K562 (cell line): ENCODE measurements at regions not wholly inside any gene's neighbourhood (a gene's known extent, or its start where the extent isn't known, plus 50 kb on each side); places are given as distances from the start of the nearest gene placed in this dataset.

ENCODE experiments used
- ELK1 ChIP-seq: sonication (generic); formaldehyde crosslinking; IDR thresholded peaks from 2 replicates; pipeline ENCODE4 v1.8.1; 2022; ENCODE audit warnings: missing genetic modification reagents
- EP300 ChIP-seq: IDR thresholded peaks from 2 replicates; pipeline ENCODE4 v1.6.1; 2012; ENCODE audit warnings: low read length, improper control_type of control experiment
- NRF1 ChIP-seq, 2 experiments: fragments of 450-650 bp; IDR thresholded peaks in 1 of 2; conservative IDR thresholded peaks in 1 of 2; 2 replicates each; pipeline ENCODE4 v1.6.1; 2014; ENCODE audit warnings: mild to moderate bottlenecking in 2 of 2
- SREBF2 ChIP-seq: sonication (generic); formaldehyde crosslinking; IDR thresholded peaks from 2 replicates; pipeline ENCODE4 v1.4.0; 2020; ENCODE audit warnings: mild to moderate bottlenecking, missing genetic modification reagents
- ZC3H11A ChIP-seq: IDR thresholded peaks from 2 replicates; pipeline ENCODE4 v1.6.1; 2012; ENCODE audit warnings: low read depth, low read length, improper control_type of control experiment
- TF ChIP-seq, protein P1 (sequence below), 3 experiments: IDR thresholded peaks in 2 of 3; conservative IDR thresholded peaks in 1 of 3; 2 replicates each; pipeline ENCODE4 v1.5.1; 2011 to 2012; ENCODE audit warnings: low read length in 3 of 3, mild to moderate bottlenecking in 3 of 3, control low read depth in 2 of 3, improper control_type of control experiment in 1 of 3, inconsistent platforms in 1 of 3, low read depth in 1 of 3, mixed read lengths in 1 of 3, moderate library complexity in 1 of 3; ENCODE audit not compliant: insufficient read depth in 2 of 3

GRCh38 chr9:119902611-119903010 lies 533.4 kb upstream of the BRINP1 start:
- TF ChIP-seq ZC3H11A: no peak
- no peak for TF ChIP-seq ELK1 (CRISPR knock-in tag)
- TF ChIP-seq, protein P1, sequence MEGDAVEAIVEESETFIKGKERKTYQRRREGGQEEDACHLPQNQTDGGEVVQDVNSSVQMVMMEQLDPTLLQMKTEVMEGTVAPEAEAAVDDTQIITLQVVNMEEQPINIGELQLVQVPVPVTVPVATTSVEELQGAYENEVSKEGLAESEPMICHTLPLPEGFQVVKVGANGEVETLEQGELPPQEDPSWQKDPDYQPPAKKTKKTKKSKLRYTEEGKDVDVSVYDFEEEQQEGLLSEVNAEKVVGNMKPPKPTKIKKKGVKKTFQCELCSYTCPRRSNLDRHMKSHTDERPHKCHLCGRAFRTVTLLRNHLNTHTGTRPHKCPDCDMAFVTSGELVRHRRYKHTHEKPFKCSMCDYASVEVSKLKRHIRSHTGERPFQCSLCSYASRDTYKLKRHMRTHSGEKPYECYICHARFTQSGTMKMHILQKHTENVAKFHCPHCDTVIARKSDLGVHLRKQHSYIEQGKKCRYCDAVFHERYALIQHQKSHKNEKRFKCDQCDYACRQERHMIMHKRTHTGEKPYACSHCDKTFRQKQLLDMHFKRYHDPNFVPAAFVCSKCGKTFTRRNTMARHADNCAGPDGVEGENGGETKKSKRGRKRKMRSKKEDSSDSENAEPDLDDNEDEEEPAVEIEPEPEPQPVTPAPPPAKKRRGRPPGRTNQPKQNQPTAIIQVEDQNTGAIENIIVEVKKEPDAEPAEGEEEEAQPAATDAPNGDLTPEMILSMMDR (IDR thresholded peaks at IDR 0.05 in 2 of 3, conservative IDR thresholded peaks at IDR 0.05 in 1 of 3; ENCODE audit: insufficient read depth in 2 of 3, low read depth in 1 of 3, low read length in 3 of 3): no peak
- TF ChIP-seq EP300: no peak
- no peak for TF ChIP-seq SREBF2 (CRISPR knock-in tag)
- TF ChIP-seq NRF1 (conservative IDR thresholded peaks at IDR 0.05 in 1 of 2, IDR thresholded peaks at IDR 0.05 in 1 of 2): no peak
